HEK293 (cell line): ENCODE measurements at regions not wholly inside any gene's neighbourhood (a gene's known extent, or its start where the extent isn't known, plus 50 kb on each side); places are given as distances from the start of the nearest gene placed in this dataset.

Experiments
- CTCF ChIA-PET: fragments of 350-600 bp; formaldehyde crosslinking; extraction: SDS; loops from one replicate; lab custom pipeline; 2021; ENCODE audit warnings: antibody characterized with exemption; lab: Yijun Ruan, JAX
- POLR2A ChIA-PET: fragments of 300-600 bp; formaldehyde crosslinking; extraction: SDS; loops from one replicate; lab custom pipeline; 2020; ENCODE audit warnings: antibody characterized with exemption, inconsistent platforms; lab: Yijun Ruan, JAX
- H3K27ac ChIP-seq: fragments of 200-500 bp; sonication (Bioruptor generic); 2 replicates; pipeline ENCODE4 v1.5.1; 2014; ENCODE audit warnings: low read depth, low read length, control low read depth, inconsistent platforms; ENCODE audit errors: extremely low read depth
- H3K36me3 ChIP-seq, 2 experiments: fragments of 200-500 bp in 1 of 2; sonication (Bioruptor generic) in 1 of 2; 1 replicate in 1 of 2; 2 replicates in 1 of 2; pipeline ENCODE4 v1.5.1; 2014 to 2017; ENCODE audit warnings: inconsistent platforms in 2 of 2, low read length in 2 of 2; ENCODE audit not compliant: control insufficient read depth in 2 of 2, insufficient read depth in 1 of 2
- H3K4me1 ChIP-seq: fragments of 200-500 bp; sonication (Bioruptor generic); 2 replicates; pipeline ENCODE4 v1.5.1; 2014; ENCODE audit warnings: mild to moderate bottlenecking, low read length, inconsistent platforms; ENCODE audit not compliant: control insufficient read depth, insufficient read depth
- H3K4me3 ChIP-seq: 2 replicates; pipeline ENCODE4 v1.5.1; 2011; ENCODE audit warnings: low read depth, mild to moderate bottlenecking, control low read depth, low read length, moderate library complexity
- H3K9me3 ChIP-seq: fragments of 200-500 bp; sonication (Bioruptor generic); 2 replicates; pipeline ENCODE4 v1.5.1; 2014; ENCODE audit warnings: low read depth, low read length, inconsistent platforms; ENCODE audit not compliant: control insufficient read depth, insufficient read depth
- CTCF ChIP-seq: fragments of 450-650 bp; formaldehyde crosslinking; IDR thresholded peaks from 2 replicates; pipeline ENCODE4 v1.5.1; 2016; ENCODE audit warnings: missing biosample characterization, missing genetic modification characterization
- GFI1B ChIP-seq: fragments of 450-650 bp; formaldehyde crosslinking; IDR thresholded peaks from 2 replicates; pipeline ENCODE4 v1.5.1; 2016; ENCODE audit warnings: missing biosample characterization, missing genetic modification characterization
- HOXA7 ChIP-seq: sonication (generic); formaldehyde crosslinking; IDR thresholded peaks from 2 replicates; pipeline ENCODE4 v1.8.1; 2022; ENCODE audit warnings: missing genetic modification reagents, borderline replicate concordance
- MZF1 ChIP-seq: fragments of 450-650 bp; formaldehyde crosslinking; IDR thresholded peaks from 2 replicates; pipeline ENCODE4 v1.5.1; 2017; ENCODE audit warnings: missing biosample characterization, missing genetic modification characterization, borderline replicate concordance
- PRDM10 ChIP-seq: fragments of 450-650 bp; formaldehyde crosslinking; IDR thresholded peaks from 2 replicates; pipeline ENCODE4 v1.5.1; 2016; ENCODE audit warnings: missing biosample characterization, missing genetic modification characterization
- YY2 ChIP-seq: fragments of 450-650 bp; formaldehyde crosslinking; IDR thresholded peaks from 2 replicates; pipeline ENCODE4 v1.5.1; 2016; ENCODE audit warnings: missing biosample characterization, missing genetic modification characterization
- ZBTB17 ChIP-seq: fragments of 450-650 bp; formaldehyde crosslinking; IDR thresholded peaks from 2 replicates; pipeline ENCODE4 v1.5.1; 2016; ENCODE audit warnings: missing biosample characterization, missing genetic modification characterization
- ZIC2 ChIP-seq: fragments of 450-650 bp; formaldehyde crosslinking; IDR thresholded peaks from 2 replicates; pipeline ENCODE4 v1.5.1; 2016; ENCODE audit warnings: missing biosample characterization, missing genetic modification characterization
- ZNF202 ChIP-seq: fragments of 450-650 bp; formaldehyde crosslinking; IDR thresholded peaks from 2 replicates; pipeline ENCODE4 v1.5.1; 2016; ENCODE audit warnings: missing biosample characterization, missing genetic modification characterization, borderline replicate concordance
- ZNF501 ChIP-seq: fragments of 450-650 bp; formaldehyde crosslinking; IDR thresholded peaks from 2 replicates; pipeline ENCODE4 v1.5.1; 2016; ENCODE audit warnings: missing biosample characterization, missing genetic modification characterization
- ZNF561 ChIP-seq: fragments of 450-650 bp; IDR thresholded peaks from 2 replicates; pipeline ENCODE4 v1.5.1; 2018; ENCODE audit warnings: missing biosample characterization, missing genetic modification characterization, borderline replicate concordance
- ZNF596 ChIP-seq: fragments of 450-650 bp; IDR thresholded peaks from 2 replicates; pipeline ENCODE4 v1.5.0; 2018; ENCODE audit warnings: missing biosample characterization, mild to moderate bottlenecking, missing genetic modification characterization, moderate library complexity
- ZNF792 ChIP-seq: fragments of 450-650 bp; formaldehyde crosslinking; IDR thresholded peaks from 2 replicates; pipeline ENCODE4 v1.5.1; 2016; ENCODE audit warnings: missing biosample characterization, missing genetic modification characterization
- ZNF837 ChIP-seq: fragments of 450-650 bp; formaldehyde crosslinking; IDR thresholded peaks from 2 replicates; pipeline ENCODE4 v1.5.1; 2016; ENCODE audit warnings: missing biosample characterization, missing genetic modification characterization
- ZSCAN30 ChIP-seq: fragments of 450-650 bp; IDR thresholded peaks from 2 replicates; pipeline ENCODE4 v1.5.1; 2018; ENCODE audit warnings: missing biosample characterization, mild to moderate bottlenecking, missing genetic modification characterization, moderate library complexity
- TF ChIP-seq, protein P1 (sequence below): fragments of 450-650 bp; formaldehyde crosslinking; IDR thresholded peaks from 2 replicates; pipeline ENCODE4 v1.5.1; 2016; ENCODE audit warnings: missing biosample characterization, missing genetic modification characterization

DNA sequence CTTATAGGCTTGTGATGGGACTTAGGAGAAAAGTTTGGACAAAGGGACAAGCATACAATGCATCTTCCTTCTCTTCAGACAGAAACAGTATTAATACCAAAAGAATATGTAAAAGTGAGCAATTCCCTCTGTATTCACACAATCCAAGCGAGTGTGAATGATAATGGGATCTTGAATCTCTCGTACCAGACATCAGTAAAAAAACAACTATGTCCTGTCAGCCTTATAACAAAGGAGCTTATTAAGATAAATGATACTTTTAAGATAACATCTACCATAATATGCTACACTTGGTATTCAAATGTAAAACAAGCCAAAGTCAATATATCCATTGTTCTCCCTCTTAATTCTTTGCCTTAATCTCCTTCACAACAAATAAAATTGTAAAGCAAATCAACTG lies 288.6 kb upstream of the CNTN6 start:
- CTCF ChIA-PET = no interaction called here

DNA sequence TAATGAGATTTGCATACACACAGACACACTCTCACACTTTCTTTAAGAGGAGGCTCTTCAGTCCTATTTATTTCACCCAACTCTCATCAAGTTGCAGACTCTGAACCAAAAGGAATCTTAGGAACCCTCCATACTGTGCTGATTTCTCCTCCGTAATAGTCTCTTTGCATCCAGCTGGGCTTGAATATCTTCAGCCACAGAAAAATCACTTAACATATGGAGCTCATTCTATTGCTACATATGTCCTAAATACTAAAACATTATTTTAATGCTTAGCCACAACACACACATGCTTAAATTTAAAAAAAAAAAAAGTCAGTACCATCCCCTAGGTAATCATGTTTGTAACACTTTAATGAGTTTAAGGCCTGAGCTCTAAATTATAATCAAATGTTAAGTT lies 287.5 kb upstream of the CNTN6 start:
- no peak overlapping the region for H3K27ac ChIP-seq
- no peaks in the 10 kb centered on the region for H3K4me1 ChIP-seq
- TF ChIP-seq, protein P1, sequence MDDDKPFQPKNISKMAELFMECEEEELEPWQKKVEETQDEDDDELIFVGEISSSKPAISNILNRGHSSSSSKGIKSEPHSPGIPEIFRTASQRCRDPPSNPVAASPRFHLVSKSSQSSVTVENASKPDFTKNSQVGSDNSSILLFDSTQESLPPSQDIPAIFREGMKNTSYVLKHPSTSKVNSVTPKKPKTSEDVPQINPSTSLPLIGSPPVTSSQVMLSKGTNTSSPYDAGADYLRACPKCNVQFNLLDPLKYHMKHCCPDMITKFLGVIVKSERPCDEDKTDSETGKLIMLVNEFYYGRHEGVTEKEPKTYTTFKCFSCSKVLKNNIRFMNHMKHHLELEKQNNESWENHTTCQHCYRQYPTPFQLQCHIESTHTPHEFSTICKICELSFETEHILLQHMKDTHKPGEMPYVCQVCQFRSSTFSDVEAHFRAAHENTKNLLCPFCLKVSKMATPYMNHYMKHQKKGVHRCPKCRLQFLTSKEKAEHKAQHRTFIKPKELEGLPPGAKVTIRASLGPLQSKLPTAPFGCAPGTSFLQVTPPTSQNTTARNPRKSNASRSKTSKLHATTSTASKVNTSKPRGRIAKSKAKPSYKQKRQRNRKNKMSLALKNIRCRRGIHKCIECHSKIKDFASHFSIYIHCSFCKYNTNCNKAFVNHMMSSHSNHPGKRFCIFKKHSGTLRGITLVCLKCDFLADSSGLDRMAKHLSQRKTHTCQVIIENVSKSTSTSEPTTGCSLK = no peak
- TF ChIP-seq YY2 (tag by site-specific recombination) (no peak), MZF1 (tag by site-specific recombination) (no peak), PRDM10 (tag by site-specific recombination) (no peak), ZBTB17 (tag by site-specific recombination) (no peak), GFI1B (tag by site-specific recombination) (no peak), ZNF596 (tag by site-specific recombination) (no peak)
- no peaks in the 10 kb centered on the region for H3K9me3 ChIP-seq
- no peak overlapping the region for H3K4me3 ChIP-seq
- ChIA-PET POLR2A (no interaction called here), CTCF (no interaction called here)
- H3K36me3 ChIP-seq = no peaks in the 10 kb centered on the region

More for the DNA sequence above, 288.6 kb upstream of the CNTN6 start:
- Histone ChIP-seq H3K36me3 (no peaks in the 10 kb centered on the region), H3K9me3 (no peaks in the 10 kb centered on the region), H3K4me3 (no peak overlapping the region), H3K4me1 (no peaks in the 10 kb centered on the region), H3K27ac (no peak overlapping the region)
- no peak for TF ChIP-seq ZSCAN30 (tag by site-specific recombination)
- TF ChIP-seq CTCF (tag by site-specific recombination) = no peak
- TF ChIP-seq ZNF792 (tag by site-specific recombination) = no peak
- no peak for TF ChIP-seq ZNF837 (tag by site-specific recombination)
- no peak for TF ChIP-seq ZIC2
- TF ChIP-seq ZNF501 (tag by site-specific recombination) = no peak
- no peak for TF ChIP-seq ZNF561 (tag by site-specific recombination)
- TF ChIP-seq, all 188 proteins: peak for 0
- POLR2A ChIA-PET = no interaction called here

GRCh38 chr3:806006-806405 lies 286.8 kb upstream of the CNTN6 start:
- ChIA-PET CTCF (no interaction called here), POLR2A (no interaction called here)
- H3K27ac ChIP-seq = no peak overlapping the region
- no peak overlapping the region for H3K4me3 ChIP-seq
- H3K36me3 ChIP-seq = no peaks in the 10 kb centered on the region
- TF ChIP-seq ZNF202 (tag by site-specific recombination) = no peak
- no peak for TF ChIP-seq HOXA7
- no peaks in the 10 kb centered on the region for H3K9me3 ChIP-seq
- H3K4me1 ChIP-seq = no peaks in the 10 kb centered on the region
